Cerebellar nuclear complex (tissue), 1 donor: ENCODE measurements at regions not wholly inside any gene's neighbourhood (a gene's known extent, or its start where the extent isn't known, plus 50 kb on each side); places are given as distances from the start of the nearest gene placed in this dataset.

Experiments used
- DNase-seq, 2 experiments: peaks; one replicate each; lab custom pipeline; 2025; lab: John Stamatoyannopoulos, UW

DNA sequence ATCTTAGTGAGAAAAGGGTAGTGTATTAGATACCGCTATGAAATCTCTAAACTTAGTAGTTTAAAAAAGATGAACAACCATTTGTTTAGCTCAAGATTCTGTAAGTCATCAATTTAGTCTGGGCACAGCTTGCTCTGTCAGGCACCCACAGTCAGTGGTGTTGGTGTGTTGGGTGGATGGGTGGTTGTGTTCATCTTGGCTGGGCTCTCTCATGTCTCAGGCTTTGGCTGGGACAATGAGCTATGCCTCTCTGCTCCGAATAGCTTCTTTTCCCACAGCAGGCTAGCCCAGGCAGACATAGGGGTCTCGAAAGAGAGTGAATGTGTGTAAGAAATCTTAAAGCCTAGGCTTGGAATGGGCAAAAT lies 127.0 kb upstream of the GATB start:
- no peak for DNase-seq

DNA sequence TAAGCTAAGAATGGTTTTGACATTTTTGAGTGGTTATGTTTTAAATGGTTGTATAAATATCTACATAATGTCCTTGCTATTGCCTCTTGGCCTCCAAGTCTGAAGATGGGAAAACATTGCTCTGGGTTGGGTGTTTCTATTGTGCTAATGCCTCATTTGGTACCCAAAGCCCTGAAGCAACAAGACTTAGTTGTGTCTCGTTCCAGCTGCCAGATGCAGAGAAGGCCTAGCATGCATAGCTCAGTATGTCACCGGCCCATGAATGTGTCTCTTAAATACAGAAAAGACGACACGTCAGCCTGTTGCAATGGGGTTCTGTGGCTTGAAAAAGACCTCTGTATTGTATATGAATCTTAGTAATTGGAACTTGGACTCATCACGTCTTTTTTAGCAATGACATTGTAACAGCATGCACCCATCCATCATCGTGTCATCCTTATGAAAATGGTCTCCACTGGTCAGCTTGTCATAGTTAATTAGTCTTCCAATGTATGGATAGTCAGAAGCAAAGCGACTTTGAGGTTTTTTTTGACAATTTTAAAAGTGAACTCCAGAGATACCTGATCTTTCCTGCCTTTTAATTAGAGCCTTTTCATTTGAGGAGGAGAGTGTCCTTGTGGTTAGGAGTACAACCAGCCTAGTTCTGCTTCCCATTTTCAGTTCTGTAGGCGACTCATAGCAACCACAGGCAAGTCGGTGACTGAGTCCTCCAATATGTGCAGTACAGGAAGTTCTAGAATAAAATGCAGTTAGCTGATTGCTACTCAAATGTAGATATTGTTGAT lies 126.4 kb upstream of the GATB start:
- no peak for DNase-seq

DNA sequence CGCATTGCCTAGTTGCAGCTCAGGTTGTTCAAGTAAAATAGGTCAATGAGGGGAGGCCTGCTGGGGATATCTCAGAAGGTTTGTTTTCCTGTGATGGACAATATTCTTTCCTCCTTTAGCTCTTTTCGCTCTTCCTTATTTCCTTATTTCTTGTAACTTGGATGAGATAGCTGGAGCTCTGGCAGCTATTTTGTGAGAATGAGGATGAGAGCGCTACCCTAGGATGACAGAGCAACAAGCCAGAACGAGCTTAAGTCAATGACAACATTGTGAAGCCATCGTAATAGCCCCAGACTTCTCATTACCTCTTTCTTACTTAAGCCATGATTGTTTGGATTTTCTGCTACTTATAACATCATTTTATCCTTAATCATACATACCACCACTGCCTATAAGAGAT lies 124.3 kb upstream of the GATB start:
- no peak for DNase-seq

DNA sequence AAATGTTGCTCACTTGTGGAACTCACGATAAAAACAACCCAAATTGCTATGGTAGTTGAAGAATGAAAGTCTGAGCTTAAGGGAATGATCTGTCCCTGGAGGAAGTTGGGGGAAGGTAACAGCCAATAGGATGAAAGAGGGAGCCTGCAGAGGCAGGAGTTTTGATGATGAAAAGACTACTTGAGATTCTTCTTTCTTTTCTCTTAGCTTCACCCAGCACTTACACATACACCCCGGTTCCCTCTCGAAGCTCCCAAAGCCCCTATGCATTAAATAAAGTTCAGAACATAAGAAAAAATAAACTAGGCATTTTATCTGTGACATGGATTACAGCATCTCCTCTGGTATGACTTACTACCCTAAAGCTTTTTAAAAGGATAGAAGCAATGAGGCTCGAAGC lies 122.9 kb upstream of the GATB start:
- DNase-seq, result no peak

DNA sequence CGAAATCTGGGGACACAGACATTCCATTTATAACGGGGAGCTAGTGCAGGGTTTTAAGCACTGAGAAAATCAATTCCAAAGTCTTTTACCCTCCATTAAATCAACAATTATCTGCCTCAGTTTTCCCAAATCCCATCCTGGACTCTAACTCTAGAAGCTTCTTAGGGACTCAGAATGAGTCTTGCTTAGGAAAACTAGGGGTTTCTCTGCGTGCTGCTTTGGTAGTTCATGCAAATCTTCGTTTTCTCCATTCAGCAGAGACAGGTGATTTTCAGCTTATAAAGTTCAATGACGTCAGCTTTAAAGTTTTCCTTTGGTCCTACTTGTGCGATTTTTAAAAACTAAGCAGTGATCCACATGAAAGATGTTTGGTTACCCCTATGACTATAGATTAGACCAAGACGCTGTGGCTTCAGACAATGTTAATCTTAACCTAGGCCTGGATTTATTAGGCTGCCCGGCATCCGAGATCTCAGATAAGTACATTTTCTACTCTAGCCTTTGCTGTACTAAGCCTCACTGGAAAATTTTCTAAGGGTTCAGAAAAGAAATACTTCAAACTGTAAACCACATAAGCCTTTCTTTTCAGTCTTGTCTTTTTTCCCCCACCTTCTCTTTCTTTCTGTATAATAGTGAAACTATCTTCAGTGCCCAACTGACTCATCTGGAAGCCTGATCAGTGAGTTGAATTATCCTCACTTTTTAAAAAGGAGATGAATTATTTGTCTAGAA lies 121.4 kb upstream of the GATB start:
- no peak for DNase-seq

DNA sequence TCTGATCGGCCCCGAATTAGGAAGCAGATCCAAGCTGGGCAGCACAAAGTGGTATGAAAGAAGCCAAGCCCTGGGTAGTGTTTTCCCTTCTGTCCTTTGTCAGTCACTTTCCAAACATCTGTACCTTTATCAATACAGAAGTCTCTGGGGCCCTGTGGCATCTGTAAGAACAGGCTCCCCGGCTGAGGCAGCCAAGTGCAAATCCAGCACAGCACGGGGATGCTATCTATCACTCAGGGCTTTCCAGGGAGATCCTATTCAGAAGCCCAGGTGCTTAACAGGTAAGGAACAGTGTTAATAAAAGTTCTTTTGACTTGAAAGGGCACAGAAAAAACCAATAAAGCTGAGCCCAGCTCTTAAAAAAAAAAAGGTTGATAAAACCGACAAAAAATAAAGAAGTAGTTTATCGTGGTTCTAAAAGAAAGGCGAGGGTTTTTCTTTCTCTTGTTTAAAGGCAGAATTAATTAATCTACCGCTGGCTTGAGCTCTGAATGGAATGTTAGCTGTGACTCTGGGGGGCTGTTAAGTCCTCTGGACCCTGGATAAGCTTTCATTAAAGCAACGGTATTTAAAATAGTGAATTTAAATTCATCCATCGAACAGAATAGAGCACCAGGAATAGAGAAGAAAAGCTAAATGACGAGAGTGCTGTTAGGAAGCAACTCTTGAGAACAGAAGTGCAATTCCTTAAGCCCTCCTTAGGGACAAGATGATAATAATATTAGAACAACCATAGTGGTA lies 119.1 kb upstream of the GATB start:
- DNase-seq, result no peak

DNA sequence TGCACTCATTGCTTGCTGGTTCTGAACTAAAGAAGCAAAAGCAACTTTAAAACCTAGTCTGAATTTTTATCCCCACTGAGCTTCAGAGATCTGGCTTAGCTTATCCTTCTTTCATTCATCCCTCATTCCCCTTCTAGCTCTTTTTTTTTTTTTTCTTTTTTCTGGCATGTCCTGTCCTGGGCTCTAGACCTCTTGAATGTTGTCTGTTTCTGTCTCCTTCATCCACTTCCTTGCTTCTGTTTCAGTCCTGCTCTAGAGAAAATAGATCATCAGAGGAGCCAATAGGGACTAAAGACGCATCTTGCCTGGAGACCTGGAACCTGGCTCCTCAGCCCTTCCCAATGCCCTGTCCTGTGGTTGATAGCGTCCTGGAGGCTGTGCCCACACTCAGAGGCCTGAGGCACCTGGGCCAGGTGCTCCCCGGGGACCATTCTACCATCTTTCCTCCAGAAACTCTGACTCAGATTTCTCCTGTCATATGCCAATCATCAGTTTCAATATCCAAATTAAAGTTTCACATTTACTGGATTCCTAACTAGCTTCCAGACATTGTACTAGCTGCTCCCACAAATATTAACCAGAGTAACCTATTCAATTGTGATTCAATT lies 115.7 kb upstream of the GATB start:
- DNase-seq, result no peak

DNA sequence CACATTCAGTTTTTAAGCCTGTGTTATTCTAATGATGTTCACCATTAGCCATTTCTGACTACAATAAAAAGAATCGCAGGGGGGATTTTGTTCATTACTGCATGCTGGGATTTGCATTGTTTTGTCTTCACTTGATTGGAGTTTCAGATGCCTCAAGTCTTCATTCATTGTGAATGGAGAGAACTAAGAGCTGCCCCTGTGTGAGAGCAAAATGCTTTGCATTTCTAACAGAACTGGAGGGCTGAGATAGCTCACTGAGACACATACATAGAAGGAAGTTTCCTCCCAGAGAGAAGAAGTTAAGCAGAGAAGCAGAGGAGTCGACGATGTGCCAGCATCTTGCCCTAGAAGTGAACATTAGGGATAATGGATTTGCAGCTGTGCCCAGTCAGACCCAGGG lies 113.5 kb upstream of the GATB start:
- no peak for DNase-seq

DNA sequence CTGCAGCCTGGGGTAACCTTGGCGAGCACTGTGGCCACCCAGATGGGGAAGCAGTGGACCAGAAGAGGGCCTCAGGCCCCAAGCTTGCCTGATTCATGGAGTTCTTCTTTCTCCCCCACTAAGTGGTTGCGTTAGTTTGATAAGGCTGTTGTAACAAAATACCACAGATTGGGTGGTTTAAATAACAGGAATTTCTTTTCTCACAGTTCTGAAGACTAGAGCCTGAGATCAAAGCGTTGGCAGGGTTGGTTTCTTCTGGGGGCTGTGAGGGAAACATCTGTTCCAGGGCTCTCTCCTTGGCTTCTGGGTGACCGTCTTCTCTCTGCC lies 105.7 kb upstream of the GATB start:
- DNase-seq, result no peak

DNA sequence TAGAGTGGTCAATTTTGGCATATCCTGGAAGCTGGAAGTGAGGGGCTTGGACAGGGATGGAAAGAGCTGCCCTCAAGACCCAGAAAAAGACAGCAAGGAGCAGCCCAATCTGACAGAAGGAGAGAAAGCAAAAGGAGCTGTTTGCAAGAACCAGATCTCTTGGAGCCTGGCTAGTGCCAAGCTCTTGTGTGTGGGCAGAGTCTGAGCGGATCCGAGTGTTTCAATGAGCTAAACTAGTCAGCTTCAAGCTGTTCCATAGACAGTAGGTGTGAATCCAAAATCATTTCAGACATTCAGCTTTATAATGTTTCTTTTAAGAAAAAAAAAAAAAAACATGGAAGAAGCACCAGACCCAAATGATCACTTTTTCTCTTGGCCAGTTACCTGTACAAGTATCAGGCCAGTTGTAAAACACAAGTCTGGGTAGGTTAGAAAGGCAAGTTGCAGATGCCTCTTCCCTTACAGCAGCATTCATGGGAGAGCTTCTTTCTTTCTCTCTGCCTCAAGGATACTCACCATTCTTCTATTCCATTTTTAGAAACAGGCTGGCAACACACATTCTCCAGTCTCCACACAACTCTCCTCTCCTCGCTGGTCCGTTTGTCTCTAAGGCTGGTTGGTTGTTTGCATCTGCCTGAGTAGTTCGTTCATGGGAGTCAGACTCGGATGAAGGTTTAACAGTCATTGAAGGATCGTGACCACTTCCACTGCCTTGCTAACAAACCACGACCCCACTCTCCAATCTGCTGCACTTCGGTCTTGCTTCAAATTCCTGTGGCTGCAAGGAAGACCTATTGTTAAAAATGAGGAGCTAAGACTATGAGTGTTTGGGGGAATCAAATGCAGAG lies 105.2 kb upstream of the GATB start:
- DNase-seq, result no peak

DNA sequence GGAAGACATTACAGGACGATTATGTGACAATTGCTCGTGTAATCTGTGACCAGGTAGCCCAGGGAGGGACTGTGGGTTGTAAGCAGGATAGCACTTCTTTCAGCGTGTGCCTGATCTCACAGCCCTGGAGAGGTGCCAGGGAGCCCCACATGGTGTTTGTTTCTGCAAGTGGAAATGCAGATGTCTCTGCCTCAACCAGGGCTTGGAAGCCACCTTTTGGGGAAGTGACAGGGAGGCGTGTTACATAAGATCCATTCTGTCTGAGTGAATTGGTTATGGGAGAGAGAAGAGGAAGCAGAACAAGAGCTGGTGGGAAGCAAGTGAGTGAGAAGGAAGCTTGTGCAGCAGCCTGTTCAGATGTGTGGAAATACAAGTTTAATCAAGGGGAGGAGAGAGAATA lies 104.5 kb upstream of the GATB start:
- peak; percentile 38 to 87 for DNase-seq

DNA sequence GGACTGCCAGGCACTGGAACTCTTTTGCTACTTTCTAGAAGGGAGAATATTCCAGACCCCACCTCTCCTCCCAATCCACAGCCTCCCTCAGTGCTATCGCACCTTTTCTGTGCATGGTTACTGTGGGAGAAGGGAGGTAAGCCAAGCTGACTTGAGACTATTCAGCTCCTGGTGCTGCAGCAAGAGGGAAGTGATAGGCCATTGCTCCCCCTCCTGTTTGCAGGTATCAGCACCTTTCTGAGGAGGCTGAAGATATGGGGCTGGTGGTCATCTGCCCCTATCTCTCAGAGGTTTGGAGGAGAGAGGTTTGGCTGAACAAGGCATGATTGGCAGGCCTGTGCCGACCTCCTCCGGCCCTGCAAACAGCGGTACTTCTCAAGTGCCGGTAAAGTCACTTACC lies 103.3 kb upstream of the GATB start:
- DNase-seq, result no peak

DNA sequence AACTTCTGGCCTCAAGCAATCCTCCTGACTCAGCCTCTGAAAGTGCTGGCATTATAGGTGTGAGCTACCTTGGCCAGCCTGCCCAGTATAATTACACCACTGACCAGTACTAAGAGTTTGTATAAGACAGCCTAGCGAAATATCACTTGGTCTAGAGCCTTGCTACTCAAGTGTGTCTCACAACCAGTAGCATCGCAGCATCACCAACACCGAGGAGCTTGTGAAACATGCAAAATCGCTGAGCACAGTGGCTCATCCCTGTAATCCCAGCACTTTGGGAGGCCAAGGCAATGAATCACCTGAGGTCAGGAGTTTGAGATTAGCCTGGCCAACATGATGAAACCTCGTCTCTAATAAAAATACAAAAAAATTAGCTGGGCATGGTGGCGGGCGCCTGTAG lies 102.0 kb upstream of the GATB start:
- no peak for DNase-seq

DNA sequence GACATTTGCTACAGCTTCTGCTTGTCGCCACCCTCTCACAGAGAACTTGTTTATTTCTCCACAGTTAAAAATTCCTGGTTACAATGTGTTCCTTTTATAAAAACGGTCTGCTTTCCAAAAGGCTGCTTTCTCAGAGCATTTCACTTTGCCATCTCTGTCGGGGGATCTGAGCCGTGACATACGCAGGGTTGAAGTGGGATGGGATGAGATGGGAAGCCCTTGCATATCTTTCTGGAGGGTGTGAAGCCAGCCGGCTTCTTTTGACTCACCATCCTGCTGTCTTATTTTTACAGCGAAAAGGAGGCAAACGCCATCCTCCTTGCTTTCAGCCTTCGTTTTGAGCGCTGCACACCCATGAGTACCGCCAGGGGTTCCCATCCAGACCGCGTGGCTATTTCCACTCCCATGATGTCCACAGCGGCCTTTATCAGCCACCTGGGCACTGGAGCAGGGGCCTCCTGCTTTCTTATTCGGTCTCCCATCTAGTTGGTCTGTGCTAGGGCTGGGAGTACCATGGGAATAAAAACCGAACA lies 99.8 kb upstream of the GATB start:
- no peak for DNase-seq

DNA sequence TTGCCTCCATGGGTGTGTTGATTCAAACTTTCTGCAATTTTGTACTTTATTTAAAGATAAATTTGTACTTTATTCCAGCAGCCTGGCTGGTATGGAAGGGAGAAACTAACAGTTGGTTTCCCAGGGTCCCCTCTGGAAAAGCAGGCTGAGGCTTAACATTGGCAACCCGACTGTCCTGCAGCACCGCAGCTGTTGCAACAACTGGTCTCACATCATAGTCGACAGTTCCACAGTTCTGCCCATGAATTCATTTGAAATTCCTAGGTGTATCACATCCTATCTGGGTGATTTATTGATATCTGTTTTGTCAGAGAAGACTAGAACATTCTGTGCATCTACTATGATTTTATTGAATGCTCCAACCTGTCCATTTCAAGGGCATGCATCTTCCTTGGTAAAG lies 98.8 kb upstream of the GATB start:
- no peak for DNase-seq

DNA sequence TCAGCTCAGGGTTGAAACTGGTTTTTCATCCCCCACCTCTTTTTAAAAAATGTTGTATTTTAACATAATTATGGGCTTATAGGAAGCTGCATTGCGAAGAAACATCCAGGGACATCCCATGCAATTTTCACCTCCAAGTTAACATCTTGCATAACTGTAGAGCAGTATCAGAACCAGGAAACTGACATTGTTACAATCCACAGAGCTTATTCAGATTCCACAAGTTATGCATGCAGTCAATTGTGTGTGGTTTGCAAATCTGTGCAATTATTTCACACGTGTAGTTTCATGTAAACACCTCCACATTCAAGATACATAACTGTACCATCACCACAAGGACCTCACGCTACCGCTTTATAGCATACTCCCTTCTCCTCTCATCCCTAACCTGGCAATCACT lies 97.5 kb upstream of the GATB start:
- no peak for DNase-seq

DNA sequence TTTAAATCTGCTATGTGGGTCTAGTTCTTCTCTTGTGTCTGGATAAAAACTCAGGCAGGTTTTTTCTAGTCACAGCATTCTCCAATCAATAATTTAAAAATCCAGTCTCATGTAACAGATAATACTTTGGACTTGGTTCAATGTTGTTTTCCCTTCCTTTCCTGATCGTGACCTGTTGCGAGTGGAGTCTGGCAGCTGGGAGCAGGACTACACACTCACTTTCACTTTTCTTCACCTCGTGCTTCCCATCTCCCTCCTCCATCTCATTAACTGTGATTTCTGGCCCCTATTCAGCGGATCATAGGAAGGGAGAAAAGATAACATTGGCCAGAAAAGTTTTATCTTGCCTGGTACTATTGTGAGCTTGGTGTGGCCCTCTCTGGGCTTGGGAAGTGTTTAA lies 96.6 kb upstream of the GATB start:
- no peak for DNase-seq

DNA sequence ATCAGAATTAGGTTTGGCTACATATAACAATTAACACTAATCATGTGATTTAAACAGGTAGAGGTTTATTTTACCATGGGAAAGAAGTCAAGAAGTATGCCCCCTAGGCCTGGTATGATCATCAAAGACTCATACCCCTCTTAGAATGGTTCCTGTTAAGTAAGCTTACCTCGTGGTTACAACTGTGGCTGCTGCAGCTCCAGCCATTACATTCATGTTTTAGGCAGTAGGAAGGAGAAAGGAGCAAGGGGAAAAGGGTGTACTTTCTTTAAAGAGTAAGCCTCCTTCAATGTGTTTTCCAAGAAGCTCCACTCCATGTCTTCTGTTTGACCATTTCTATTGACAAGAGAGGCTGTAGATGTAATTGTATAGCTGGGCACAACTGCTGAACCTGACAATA lies 94.9 kb upstream of the GATB start:
- no peak for DNase-seq

DNA sequence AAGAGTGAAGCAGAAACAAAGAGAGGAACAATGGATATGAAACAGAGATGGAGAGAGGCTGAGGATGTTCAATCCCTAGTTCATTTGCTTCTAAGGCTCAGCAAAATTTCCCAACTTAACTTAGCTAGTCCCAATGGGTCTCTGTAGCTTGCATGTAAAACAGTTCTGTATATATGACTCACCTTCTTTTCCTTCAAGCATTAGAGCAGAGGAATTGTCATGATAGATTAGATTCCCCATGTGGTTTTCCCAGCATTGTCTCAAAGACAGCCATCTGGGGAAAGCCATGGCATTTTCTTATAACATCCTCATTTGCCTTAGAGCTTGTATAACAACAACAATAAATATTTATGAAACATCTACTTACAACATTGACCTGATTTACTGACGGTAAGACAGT lies 93.9 kb upstream of the GATB start:
- DNase-seq, result no peak

DNA sequence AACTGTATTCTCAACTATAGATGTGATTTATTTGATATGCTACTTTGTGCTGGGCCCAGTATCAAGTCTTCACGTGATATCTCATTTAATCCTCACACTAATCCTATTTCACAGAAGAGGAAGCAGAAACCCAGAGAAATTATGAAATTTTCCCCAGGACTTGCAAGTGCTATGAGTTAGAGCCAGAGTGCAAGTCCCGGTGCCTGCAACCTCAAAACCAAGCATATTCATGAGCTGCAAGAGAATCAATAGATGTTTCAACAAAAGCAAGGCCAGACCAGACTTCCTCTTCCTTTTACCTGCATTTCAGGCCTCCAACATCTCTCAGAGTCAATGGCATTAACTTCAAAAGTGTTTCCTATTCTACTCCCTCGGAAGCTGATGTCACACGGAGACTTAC lies 92.2 kb upstream of the GATB start:
- DNase-seq, result no peak

DNA sequence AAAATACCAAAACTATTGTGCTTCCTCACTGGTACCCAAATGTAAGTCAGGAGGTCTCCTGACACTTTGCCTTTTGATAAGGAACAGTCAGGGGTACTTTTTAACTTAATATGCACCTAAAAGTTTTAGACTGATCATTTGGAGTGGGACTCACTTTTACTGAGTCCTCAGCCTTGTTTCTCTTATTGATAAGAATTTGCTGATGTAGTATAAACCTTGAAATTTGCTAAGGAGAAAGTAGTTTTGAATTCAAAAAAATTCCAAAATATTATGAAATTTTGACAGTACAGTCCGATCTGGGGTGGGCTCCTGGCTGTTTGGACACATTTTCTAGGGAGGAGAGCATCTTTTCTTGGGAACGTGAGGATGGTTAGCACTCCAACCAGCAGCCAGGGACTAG lies 91.4 kb upstream of the GATB start:
- no peak for DNase-seq

DNA sequence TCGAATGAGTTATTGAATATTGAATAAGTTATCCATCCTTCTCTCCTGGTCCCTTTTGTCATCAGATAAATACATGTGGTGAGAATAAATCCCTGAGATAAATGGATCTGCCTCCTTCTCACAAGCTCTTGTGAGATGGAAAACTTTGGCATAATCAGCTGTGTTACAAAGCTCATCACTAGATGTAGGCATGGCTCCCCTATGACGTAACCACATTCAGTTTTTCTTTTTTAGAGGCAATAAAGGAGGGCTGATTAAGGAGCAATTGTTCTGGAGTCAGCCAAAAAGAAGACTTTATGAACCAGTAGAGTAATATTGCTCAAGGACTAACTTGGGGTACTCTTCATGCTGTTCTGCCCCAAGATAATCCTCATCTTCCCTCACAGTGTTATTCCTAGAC lies 90.5 kb upstream of the GATB start:
- DNase-seq, result no peak
